Astrocyte (in vitro differentiated cells and primary cell): ENCODE measurements at regions not wholly inside any gene's neighbourhood (a gene's known extent, or its start where the extent isn't known, plus 50 kb on each side); places are given as distances from the start of the nearest gene placed in this dataset.

ENCODE experiments used
- DNase-seq: peaks from one replicate; pipeline ENCODE4 v3.0.0-alpha.2; 2010; ENCODE audit warnings: low read depth
- FAIRE-seq: peaks from 2 replicates; lab custom pipeline; 2011; peaks lifted over from hg19 to GRCh38; lab: Jason Lieb, UNC
- H2AFZ ChIP-seq: 2 replicates; pipeline ENCODE4 v1.6.0; 2012; ENCODE audit warnings: low read depth, low read length, inconsistent platforms
- H3K27ac ChIP-seq: 2 replicates; pipeline ENCODE4 v1.5.1; 2011; ENCODE audit warnings: low read depth, low read length, inconsistent platforms
- H3K27me3 ChIP-seq: 2 replicates; pipeline ENCODE4 v1.6.0; 2011; ENCODE audit warnings: low read length, inconsistent platforms; ENCODE audit not compliant: insufficient read depth
- H3K36me3 ChIP-seq: 2 replicates; pipeline ENCODE4 v1.5.1; 2011; ENCODE audit warnings: low read length, inconsistent platforms; ENCODE audit not compliant: insufficient read depth
- H3K4me1 ChIP-seq: 2 replicates; pipeline ENCODE4 v1.5.1; 2011; ENCODE audit warnings: low read length, inconsistent platforms; ENCODE audit not compliant: insufficient read depth
- H3K4me2 ChIP-seq: 2 replicates; pipeline ENCODE4 v1.6.0; 2012; ENCODE audit warnings: low read length, inconsistent platforms
- H3K4me3 ChIP-seq: 2 replicates; pipeline ENCODE4 v1.5.1; 2011; ENCODE audit warnings: low read depth, mild to moderate bottlenecking, low read length, inconsistent platforms; ENCODE audit not compliant: insufficient read depth
- H3K79me2 ChIP-seq: 2 replicates; pipeline ENCODE4 v1.6.0; 2012; ENCODE audit warnings: mild to moderate bottlenecking, low read length, inconsistent platforms; ENCODE audit not compliant: insufficient read depth
- H3K9ac ChIP-seq: 2 replicates; pipeline ENCODE4 v1.6.0; 2012; ENCODE audit warnings: mild to moderate bottlenecking, low read length, inconsistent platforms
- H3K9me3 ChIP-seq: 2 replicates; pipeline ENCODE4 v1.5.1; 2012; ENCODE audit warnings: low read depth, mild to moderate bottlenecking, low read length, inconsistent platforms; ENCODE audit not compliant: insufficient read depth
- H4K20me1 ChIP-seq: 2 replicates; pipeline ENCODE4 v1.6.0; 2012; ENCODE audit warnings: low read length, inconsistent platforms; ENCODE audit not compliant: insufficient read depth
- H3K27ac Mint-ChIP-seq: one replicate; pipeline ENCODE4 v1.8.0; 2021; ENCODE audit warnings: mild to moderate bottlenecking, mixed read lengths; ENCODE audit not compliant: unreplicated experiment
- H3K27me3 Mint-ChIP-seq: one replicate; pipeline ENCODE4 v1.8.0; 2021; ENCODE audit warnings: low read depth, mixed read lengths; ENCODE audit not compliant: unreplicated experiment
- H3K36me3 Mint-ChIP-seq: one replicate; pipeline ENCODE4 v1.8.0; 2021; ENCODE audit warnings: low read depth, mixed read lengths; ENCODE audit not compliant: unreplicated experiment
- H3K4me1 Mint-ChIP-seq: one replicate; pipeline ENCODE4 v1.8.0; 2021; ENCODE audit warnings: low read depth, mixed read lengths; ENCODE audit not compliant: unreplicated experiment
- H3K4me3 Mint-ChIP-seq: one replicate; pipeline ENCODE4 v1.8.0; 2021; ENCODE audit warnings: mild to moderate bottlenecking, moderate library complexity, mixed read lengths; ENCODE audit not compliant: unreplicated experiment
- H3K9me3 Mint-ChIP-seq: one replicate; pipeline ENCODE4 v1.8.0; 2021; ENCODE audit warnings: mild to moderate bottlenecking, mixed read lengths; ENCODE audit not compliant: unreplicated experiment
- CTCF ChIP-seq: IDR thresholded peaks from 2 replicates; pipeline ENCODE4 v1.5.1; 2011; ENCODE audit warnings: low read depth, mild to moderate bottlenecking, inconsistent platforms, low read length, moderate library complexity; ENCODE audit not compliant: insufficient read depth
- EZH2 ChIP-seq: IDR thresholded peaks from 2 replicates; pipeline ENCODE4 v1.6.1; 2012; ENCODE audit warnings: mild to moderate bottlenecking, low read length, inconsistent platforms; ENCODE audit not compliant: insufficient read depth

GRCh38 chr1:80369780-80370179 is 1363.2 kb upstream of the ADGRL4 start:
- Mint-ChIP-seq H3K4me3 (no peak overlapping the region), H3K4me1 (peaks cover 8% of the 10 kb centered on the region), H3K9me3 (no peaks in the 10 kb centered on the region), H3K27ac (no peak overlapping the region), H3K36me3 (no peaks in the 10 kb centered on the region), H3K27me3 (no peaks in the 10 kb centered on the region)
- FAIRE-seq = no peak
- no peaks in the 10 kb centered on the region for H3K4me1 ChIP-seq
- peak; percentile 0 for DNase-seq
- H3K9me3 ChIP-seq = no peaks in the 10 kb centered on the region
- no peak overlapping the region for H2AFZ ChIP-seq
- no peak overlapping the region for H3K9ac ChIP-seq
- H3K27me3 ChIP-seq = no peaks in the 10 kb centered on the region
- H3K27ac ChIP-seq = no peak overlapping the region
- no peaks in the 10 kb centered on the region for H3K36me3 ChIP-seq
- H3K4me2 ChIP-seq = no peak overlapping the region
- no peak for TF ChIP-seq CTCF
- no peak for TF ChIP-seq EZH2
- H4K20me1 ChIP-seq = no peaks in the 10 kb centered on the region
- H3K79me2 ChIP-seq = no peaks in the 10 kb centered on the region
- H3K4me3 ChIP-seq = no peak overlapping the region

GRCh38 chr1:80367058-80367457 is 1360.5 kb upstream of the ADGRL4 start:
- TF ChIP-seq CTCF = no peak
- TF ChIP-seq EZH2 = no peak
- DNase-seq (no peak), FAIRE-seq (no peak)
- H3K4me1 ChIP-seq = no peaks in the 10 kb centered on the region
- no peaks in the 10 kb centered on the region for H3K36me3 ChIP-seq
- no peaks in the 10 kb centered on the region for H3K9me3 ChIP-seq
- Mint-ChIP-seq H3K4me1 (peaks cover 1% of the 10 kb centered on the region), H3K27me3 (no peaks in the 10 kb centered on the region), H3K27ac (no peak overlapping the region), H3K4me3 (no peak overlapping the region), H3K36me3 (no peaks in the 10 kb centered on the region), H3K9me3 (no peaks in the 10 kb centered on the region)
- H3K27me3 ChIP-seq = no peaks in the 10 kb centered on the region
- H3K9ac ChIP-seq = no peak overlapping the region
- H2AFZ ChIP-seq = no peak overlapping the region
- no peak overlapping the region for H3K27ac ChIP-seq
- H3K4me2 ChIP-seq = no peak overlapping the region
- H4K20me1 ChIP-seq = no peaks in the 10 kb centered on the region
- H3K79me2 ChIP-seq = no peaks in the 10 kb centered on the region
- H3K4me3 ChIP-seq = no peak overlapping the region

- no peak overlapping the region for H3K27ac Mint-ChIP-seq
- TF ChIP-seq CTCF (no peak), EZH2 (no peak)
- H3K27me3 ChIP-seq = no peaks in the 10 kb centered on the region
Measured at GRCh38 chr1:80365359-80366021, 1359.0 kb upstream of the ADGRL4 start.

More at GRCh38 chr1:80365359-80366021, 1359.0 kb upstream of the ADGRL4 start:
- Histone ChIP-seq H4K20me1 (no peaks in the 10 kb centered on the region), H3K36me3 (no peaks in the 10 kb centered on the region), H2AFZ (no peak overlapping the region), H3K79me2 (no peaks in the 10 kb centered on the region), H3K27ac (no peak overlapping the region), H3K4me2 (no peak overlapping the region), H3K9me3 (no peaks in the 10 kb centered on the region), H3K9ac (no peak overlapping the region), H3K4me3 (no peak overlapping the region), H3K4me1 (no peaks in the 10 kb centered on the region)
- Mint-ChIP-seq H3K36me3 (no peaks in the 10 kb centered on the region), H3K4me3 (no peak overlapping the region), H3K4me1 (peaks cover 1% of the 10 kb centered on the region), H3K27me3 (no peaks in the 10 kb centered on the region), H3K9me3 (no peaks in the 10 kb centered on the region)
- DNase-seq (no peak), FAIRE-seq (no peak)
